ENCODE measurements at regions not wholly inside any gene's neighbourhood (a gene's known extent, or its start where the extent isn't known, plus 50 kb on each side); places are given as distances from the start of the nearest gene placed in this dataset.

DNA sequence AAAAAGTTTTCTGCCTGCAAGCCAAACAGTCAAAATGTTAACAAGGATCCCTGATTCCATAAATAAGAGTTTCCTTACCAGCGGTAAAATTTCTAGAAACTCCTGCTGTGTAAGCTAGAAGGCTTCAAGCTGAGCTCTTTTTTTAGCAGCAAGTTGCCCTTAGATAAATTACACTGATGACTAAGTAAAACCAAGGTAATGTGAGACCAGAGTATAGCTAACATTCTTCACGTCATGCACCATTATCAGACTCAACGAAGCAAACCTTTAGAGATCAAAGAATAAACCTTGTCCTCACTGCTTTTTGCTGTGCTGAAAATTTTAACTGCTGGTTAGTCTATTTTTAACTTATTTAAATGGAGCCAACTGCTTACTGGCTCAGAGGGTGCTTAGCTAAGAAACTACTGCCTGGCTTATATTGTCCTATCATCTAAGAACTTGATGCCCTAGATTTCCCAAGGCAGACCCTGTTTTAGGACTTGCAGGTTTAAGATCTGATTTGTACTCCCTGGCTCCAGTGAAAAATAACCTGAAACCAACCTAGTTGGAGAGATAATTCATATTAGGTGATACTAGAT lies 900.7 kb downstream of the JRKL start:
- no peak for DNase-seq (ENCODE audit: low spot score)

DNA sequence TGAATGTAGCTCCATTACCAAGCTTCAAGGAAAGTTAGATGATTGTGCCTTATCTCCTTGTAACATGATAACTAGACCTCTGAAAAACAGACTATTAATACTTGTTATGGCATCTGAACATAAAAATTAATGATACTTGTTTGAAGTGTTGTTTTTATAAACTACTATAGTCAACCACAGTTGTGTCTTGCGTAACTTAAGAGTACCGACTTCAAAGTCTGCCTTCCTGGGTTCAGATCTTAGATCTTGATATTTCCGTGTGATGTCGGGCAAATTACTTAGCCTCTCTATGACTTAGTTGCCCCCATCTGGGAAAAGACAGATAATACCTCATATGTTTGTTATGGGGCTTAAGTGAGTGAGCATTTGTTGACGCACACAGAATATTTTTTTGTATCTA lies 906.5 kb downstream of the JRKL start:
- DNase-seq (ENCODE audit: low spot score) = no peak

GRCh38 chr11:97309291-97309690 lies 919.5 kb downstream of the JRKL start:
- no peak for DNase-seq (ENCODE audit: low spot score)

- DNase-seq (ENCODE audit: low spot score) = no peak
Measured at GRCh38 chr11:97325693-97326092, 935.9 kb downstream of the JRKL start.

DNA sequence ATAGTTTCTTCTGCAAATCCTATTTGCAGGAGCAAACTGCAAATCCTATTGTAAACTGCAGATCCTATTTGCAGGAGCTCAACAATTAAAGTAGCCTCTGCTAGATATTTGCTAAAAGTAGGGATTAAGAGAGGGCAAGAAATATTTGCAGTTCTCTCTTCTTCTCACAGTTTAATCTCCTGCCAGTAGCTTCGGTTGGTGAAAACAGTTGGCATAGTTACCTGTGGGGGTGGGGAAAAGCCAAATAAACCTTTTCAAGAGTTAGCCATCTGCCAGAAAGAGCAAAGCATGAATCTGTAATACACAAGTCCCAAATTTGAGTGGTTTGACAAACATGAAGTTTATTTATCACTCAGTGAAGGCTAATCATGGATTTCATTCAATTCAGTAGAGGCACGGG lies 942.5 kb downstream of the JRKL start:
- DNase-seq (ENCODE audit: low spot score) = no peak

DNA sequence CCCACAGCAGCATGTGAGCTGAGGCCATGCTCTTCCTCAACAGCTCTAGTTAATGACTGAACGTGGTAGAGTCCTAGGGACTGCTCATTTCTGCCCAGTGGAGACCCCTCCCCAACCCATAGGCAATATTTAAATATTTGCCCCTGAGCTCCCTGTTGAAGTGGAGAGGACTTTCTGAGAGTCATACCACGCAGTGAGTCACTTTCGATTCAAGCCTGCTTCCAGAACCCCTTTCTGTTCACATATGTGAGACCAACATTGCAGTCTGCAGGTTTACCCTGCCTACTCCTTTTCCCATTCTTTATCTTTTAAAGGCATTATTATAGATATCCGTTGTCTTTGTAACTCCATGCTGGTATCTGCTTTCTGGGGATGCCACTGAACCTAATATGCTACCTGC lies 946.3 kb downstream of the JRKL start:
- DNase-seq (ENCODE audit: low spot score) = no peak

GRCh38 chr11:97345032-97345431 lies 955.2 kb downstream of the JRKL start:
- no peak for DNase-seq (ENCODE audit: low spot score)

DNA sequence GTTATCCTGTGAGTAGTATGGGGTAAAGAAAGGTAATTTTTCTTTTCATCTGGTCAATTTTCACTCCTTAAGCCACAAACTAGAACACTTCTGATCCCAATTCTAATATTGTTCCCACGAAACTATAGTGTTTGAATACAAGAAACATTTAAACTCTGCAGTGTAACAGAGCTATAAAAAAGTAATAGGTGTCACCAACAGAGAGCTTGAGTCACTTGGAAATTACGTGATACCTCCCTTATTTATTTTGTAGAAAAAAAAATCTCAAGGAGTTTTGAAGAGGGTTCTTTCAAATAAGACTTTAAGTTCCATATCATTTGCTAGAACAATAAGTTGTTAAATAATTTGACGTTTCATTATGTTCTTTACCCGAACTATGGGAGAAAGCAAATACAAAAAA lies 959.4 kb downstream of the JRKL start:
- no peak for DNase-seq (ENCODE audit: low spot score)

DNA sequence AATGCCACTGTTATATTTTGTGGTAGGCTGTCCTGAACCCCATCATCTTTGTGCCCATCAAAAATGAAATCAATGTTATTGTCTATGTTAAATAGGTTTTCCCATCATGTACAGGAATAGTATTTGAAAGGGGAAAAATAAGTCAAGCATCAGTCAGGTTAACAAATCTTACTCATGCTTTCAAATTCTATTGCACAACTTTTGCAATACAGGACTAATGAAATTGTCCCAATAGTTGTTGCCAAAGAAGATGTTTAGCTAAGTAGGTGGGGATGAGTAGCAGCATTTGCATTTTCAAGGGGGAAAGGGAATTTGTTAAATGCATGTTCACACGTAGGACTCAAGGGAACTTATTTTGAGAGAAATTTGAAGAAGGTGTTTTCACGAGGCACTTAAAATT lies 962.1 kb downstream of the JRKL start:
- DNase-seq (ENCODE audit: low spot score) = no peak

DNA sequence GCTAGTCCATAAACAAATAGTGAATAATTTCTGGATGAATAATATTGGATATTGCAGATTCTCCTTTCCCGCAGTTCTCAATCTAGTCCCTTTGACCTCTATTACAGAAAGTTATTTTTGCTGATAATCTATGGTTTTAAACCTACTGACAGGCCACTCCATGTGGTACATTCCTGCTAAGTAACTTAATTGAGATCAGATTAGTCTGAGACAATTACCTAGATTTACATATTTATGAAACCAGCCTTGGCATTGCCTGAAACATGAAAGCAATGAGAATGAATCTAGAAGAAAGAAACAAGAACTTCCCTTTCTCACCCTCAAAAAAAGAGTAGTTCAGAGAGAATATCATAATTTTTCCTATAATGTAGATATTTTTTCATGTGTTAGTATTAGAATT lies 964.2 kb downstream of the JRKL start:
- no peak for DNase-seq (ENCODE audit: low spot score)

GRCh38 chr11:97354576-97354975 lies 964.8 kb downstream of the JRKL start:
- no peak for DNase-seq (ENCODE audit: low spot score)

DNA sequence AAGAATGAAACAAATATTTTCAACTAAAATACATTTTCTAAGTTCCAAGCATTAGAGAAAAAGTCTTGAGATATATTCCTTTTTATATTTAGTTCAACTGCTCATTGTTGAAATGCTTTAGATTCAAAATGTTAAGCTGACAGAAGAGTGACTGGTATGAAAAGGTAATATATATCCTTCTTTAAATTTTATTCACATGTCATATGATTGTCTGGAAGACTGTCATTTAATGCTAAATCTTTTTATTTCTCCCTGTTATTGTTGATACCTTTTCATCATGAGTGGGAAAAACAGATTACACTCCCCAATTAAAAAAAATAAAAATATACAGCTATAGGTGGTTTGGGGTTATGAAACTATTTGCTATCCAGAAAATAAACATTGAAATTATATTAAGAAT lies 965.4 kb downstream of the JRKL start:
- no peak for DNase-seq (ENCODE audit: low spot score)

DNA sequence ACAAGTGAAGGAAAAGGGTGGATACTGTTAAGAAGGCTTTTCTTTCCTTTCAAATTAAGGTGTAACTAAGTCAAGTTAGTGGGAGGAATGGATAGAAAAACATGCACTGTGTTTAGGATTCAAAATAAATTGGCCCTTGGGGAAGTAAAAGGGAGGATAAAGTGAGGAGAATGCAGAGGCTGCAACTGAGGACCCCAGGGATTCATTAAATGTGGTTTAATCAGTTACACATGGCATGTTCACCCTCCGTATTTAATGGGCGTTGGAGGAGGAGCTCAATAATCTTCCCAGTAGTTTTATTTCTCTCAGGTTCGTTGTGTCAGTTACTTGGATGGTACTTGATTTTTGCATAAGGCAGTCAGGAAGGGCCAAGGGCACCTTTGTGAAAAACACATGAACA lies 966.3 kb downstream of the JRKL start:
- no peak for DNase-seq (ENCODE audit: low spot score)

GRCh38 chr11:97359016-97359415 lies 969.2 kb downstream of the JRKL start:
- no peak for DNase-seq (ENCODE audit: low spot score)

DNA sequence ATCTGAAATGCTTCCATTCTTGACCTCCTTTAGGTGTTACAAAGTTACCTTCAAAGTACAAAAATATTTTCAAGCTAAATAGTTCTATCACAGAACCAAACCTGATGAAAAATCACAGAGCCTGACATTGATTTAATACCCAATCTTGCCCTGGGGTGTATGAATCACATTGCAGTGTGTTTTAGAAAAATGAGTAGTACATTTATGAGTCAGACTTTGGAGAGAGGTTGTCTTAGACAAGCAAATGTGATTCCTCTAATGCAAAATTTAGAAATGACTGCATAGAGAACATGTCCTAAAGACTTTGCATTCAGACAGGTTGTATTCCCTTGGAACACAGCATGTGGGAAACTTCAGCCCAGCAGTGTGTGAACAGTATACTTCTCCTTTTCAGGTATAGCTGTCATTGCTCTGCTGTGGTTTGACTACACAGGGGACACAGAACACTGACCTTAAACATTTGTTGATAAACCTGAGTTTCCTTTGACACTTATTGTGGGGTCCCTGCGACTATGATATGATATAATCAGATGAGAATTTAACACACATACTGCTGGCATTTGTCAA lies 972.1 kb downstream of the JRKL start:
- DNase-seq (ENCODE audit: low spot score) = no peak

- DNase-seq (ENCODE audit: low spot score) = no peak
Measured at GRCh38 chr11:97363331-97363730, 973.5 kb downstream of the JRKL start.

DNA sequence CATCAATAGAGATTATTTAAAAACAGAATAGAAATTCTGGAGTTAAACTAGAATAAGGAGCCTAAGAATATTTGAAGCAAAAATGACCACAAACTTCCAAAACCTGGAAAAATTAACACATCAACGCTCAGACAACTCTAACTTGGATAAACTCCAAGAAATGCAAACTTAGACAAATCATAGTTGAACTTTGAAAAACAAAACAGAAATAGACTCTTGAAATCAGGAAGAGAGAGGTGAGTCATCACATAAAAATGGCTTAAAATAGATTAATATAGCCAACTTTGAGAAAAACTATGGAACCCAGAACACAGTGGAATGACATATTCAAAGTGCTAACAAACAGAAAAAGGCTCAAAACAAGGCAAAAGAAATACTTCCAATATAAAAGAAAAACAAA lies 974.2 kb downstream of the JRKL start:
- no peak for DNase-seq (ENCODE audit: low spot score)

DNA sequence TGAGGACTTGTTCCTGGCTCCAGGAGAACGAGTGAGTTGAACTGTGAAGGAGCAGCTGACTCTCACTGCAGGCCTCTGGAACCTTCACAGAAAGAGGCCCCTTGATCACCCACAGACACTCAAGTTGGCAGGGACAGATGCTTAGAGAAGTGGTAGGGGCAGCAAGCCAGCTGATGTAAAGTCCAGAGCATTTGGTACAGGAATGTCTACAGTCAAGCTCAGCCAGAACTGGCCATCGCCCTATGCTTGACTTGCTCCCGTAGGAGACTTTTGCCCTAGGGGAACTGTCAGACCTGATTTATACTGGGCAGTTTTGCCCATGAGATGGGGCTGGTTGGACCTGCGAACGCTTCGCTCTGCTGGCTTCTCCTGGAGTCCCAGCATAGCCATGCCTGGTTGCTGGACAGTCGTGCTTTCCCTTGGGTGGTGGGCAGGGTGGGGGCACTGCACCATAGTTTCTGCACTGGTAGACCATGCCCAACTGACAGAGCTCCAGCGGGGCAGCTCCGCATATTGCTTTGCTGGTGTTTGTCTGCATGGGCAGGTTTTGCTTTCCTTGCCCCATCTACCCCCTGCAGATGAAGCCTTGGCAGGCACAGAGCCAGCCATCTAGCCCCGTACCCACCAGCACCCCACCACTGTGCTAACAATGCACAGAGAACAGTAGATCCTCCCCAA lies 977.7 kb downstream of the JRKL start:
- no peak for DNase-seq (ENCODE audit: low spot score)

DNA sequence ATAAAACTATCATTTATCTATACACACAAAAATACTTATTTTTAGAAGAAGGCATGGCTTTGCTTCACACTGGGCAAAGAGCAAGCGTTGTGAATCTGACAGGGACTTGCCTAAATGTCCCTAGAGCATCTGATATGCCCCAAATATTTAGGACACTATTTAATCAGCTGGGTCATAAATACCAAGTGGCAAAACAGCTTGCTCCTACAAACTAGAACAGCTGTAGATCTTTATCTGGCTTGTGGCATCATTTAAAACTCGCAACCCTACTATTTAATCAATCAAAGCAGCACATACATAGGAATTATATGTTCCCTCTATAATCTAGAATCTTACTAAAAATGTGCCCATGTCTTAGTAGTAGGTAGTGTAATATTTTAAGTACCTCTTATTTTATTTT lies 999.5 kb downstream of the JRKL start:
- no peak for DNase-seq (ENCODE audit: low spot score)

DNA sequence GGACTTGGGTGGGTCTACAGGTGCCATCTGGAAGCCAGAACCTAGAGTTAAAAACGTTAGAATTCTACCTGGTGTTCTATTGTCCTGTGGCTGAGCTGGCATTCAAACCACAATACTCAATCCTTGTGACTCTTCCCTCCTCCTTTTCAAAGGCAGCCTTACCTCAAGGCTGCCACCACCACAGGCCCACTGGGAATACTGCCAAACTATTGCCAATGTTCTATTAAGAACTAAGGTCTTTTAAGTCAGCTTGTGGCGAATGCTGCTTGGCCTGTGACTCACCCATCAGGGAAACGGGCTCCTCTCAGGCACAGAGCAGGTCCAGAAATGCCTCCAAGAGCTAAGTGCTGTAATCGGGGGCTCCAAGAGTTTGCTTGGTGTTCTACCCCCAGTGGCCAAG lies 1008.4 kb downstream of the JRKL start:
- DNase-seq (ENCODE audit: low spot score) = no peak

DNA sequence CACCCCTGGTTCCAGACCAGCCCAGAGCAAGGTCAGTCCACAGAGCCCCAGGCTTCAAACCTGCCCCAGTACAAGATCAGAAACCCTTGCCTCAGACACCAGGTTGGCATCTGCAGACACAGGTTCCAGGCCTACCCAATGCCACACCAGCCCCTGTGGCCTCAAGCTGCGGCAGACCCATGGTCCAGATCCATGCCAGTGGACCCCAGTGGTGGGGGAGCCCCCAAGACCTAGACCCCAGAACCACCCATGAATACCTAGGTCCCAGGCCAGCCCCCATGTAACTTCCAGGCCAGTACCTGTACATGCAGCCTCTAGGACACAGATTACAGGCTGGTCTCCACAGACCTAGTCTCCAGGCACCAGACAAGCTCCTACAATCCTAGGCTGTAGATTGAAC lies 1019.3 kb downstream of the JRKL start:
- DNase-seq (ENCODE audit: low spot score) = no peak

DNA sequence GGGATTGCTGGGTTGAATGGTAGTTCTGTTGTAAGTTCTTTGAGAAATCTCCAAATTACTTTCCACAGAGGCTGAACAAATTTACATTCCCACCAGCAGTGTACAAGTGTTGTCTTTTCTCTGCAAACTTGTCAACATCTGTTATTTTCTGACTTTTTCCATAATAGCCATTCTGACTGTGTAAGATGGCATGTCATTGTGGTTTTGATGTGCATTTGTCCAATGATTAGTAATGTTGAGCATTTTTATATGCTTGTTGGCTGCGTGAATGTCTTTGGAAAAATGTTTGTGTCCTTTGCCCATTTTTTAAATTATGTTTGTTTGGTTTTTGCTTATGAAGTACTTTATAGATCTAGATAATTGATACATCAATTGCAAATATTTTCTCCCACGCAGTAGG lies 1025.0 kb downstream of the JRKL start:
- no peak for DNase-seq (ENCODE audit: low spot score)

DNA sequence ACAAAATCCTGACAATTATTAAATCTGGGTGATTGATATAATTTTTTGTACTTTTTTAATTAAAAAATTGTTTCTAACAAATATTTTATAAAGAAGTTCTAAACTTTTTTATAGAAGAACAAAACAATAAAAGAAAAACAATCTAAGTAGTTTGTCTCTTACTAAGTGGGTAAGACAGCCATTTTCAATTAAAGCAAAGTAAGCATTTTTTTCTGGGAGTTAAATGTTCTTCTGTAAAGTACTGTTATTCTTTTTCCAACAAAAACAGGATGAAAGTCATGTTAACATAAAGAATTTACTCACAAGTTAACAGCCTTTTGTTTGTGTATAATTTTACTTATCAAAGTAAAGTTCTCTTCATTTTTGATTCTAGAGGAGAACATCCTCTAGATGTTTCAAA lies 1029.9 kb downstream of the JRKL start:
- DNase-seq (ENCODE audit: low spot score) = no peak

- no peak for DNase-seq (ENCODE audit: low spot score)
Measured at GRCh38 chr11:97428247-97428790, 1038.5 kb downstream of the JRKL start.
